ENCODE measurements at regions not wholly inside any gene's neighbourhood (a gene's known extent, or its start where the extent isn't known, plus 50 kb on each side); places are given as distances from the start of the nearest gene placed in this dataset.

DNA sequence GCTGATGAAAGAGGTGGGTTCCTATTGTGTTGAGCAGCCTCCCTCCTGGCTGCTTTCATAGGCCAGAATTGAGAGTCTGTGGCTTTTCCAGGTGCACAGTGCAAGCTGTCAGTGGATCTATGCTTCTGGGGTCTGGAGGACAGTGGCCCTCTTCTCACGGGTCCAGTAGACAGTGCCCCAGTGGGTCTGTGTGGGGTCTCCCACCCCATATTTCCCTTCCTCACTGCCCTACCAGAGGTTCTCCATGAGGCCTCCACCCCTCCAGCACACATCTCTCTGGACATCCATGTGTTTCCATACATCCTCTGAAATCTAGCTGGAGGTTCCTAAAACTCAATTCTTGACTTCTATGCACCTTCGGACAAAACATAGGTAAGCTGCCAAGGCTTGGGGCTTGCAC, 201.2 kb downstream of the FAM43A start:
- TF ChIP-seq SUZ12 (IDR thresholded peaks at IDR 0.05; ENCODE audit: extremely low read depth, insufficient read depth, insufficient read length) = no peak
- no peak for TF ChIP-seq YY1 (IDR thresholded peaks at IDR 0.05; ENCODE audit: insufficient read depth, insufficient read length)
- no peak for TF ChIP-seq ZNF274 (IDR thresholded peaks at IDR 0.05; ENCODE audit: low read depth, low read length)

All from NT2/D1 (cell line).